KOPT-K1 (cell line): ENCODE measurements at regions not wholly inside any gene's neighbourhood (a gene's known extent, or its start where the extent isn't known, plus 50 kb on each side); places are given as distances from the start of the nearest gene placed in this dataset.
"Not testable (repeated sequence)": the region's sequence is repeated elsewhere in the genome, so short reads cannot be mapped to it uniquely, and the experiment has no call there.

Source experiments
- H3K27ac ChIP-seq: fragments of 200-600 bp; sonication (generic); 2 replicates; pipeline ENCODE4 v1.5.1; 2016; ENCODE audit warnings: antibody characterized with exemption, mild to moderate bottlenecking, low read depth, low read length; ENCODE audit not compliant: poor library complexity, severe bottlenecking
- H3K36me3 ChIP-seq: fragments of 200-600 bp; sonication (generic); 2 replicates; pipeline ENCODE4 v1.5.1; 2017; ENCODE audit warnings: antibody characterized with exemption, mild to moderate bottlenecking, low read length, moderate library complexity; ENCODE audit not compliant: insufficient read depth
- H3K9me3 ChIP-seq: fragments of 200-600 bp; sonication (generic); 2 replicates; pipeline ENCODE4 v1.5.1; 2017; ENCODE audit warnings: antibody characterized with exemption, low read length, mild to moderate bottlenecking; ENCODE audit not compliant: insufficient read depth, poor library complexity, severe bottlenecking

DNA sequence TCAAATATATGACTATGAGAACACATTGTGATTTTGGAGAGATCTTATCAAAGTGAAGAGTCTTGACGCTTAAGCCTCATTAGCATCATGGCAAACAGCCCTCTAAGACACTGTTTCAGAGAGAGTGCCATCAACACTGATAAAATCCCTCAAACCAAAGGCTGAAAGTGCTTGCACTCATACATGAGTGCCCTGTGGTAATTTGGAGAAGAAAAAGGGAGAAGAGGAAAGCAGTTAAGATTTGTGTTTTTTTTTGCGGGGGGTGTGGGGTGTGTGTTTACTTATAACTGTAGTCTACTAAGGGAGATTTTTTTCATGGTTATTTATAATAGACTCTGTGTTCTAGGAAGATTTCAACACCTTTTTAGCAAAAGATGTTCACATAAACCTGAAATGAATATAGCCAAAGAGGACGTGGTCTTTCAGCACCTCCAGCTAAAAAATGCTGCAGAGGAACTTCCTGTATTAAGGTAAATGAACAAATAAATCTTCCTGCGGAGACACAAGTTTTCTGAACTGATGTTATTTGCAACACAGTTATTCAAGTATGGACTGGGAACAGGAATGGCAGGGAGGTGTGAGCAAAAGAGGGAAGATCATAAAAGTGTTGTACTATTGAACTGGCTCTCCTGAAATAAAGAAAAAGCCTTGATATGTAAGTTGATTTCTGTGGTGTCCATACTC lies 81.9 kb upstream of the TGFBR2 start:
- Histone ChIP-seq H3K36me3 (no peaks in the 10 kb centered on the region), H3K27ac (no peak overlapping the region), H3K9me3 (no peaks in the 10 kb centered on the region)

- Histone ChIP-seq H3K9me3 (no peaks in the 10 kb centered on the region), H3K36me3 (no peaks in the 10 kb centered on the region)
Measured at GRCh38 chr3:30526031-30526430, 80.4 kb upstream of the TGFBR2 start.

DNA sequence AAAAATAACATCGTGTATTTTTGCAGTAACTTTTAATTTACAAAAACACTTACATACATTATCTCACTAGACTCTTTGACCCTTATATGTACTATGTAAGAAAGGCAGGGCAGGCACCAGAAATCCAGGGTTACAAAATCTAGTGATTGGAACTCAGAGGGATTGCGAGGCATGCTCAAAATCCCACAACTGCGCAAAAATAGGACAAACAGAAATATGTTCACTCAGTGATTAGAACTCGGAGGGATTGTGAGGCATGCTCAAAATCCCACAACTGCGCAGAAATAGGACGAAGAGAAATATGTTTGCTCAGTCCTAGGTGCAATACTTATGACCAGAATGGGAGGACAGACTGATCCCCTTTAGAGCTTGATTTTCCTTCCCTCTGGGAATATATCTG lies 79.2 kb upstream of the TGFBR2 start:
- Histone ChIP-seq H3K9me3 (no peaks in the 10 kb centered on the region), H3K27ac (no peak overlapping the region), H3K36me3 (no peaks in the 10 kb centered on the region)

More at GRCh38 chr3:30526031-30526430, 80.4 kb upstream of the TGFBR2 start:
- H3K27ac ChIP-seq, result no peak overlapping the region

DNA sequence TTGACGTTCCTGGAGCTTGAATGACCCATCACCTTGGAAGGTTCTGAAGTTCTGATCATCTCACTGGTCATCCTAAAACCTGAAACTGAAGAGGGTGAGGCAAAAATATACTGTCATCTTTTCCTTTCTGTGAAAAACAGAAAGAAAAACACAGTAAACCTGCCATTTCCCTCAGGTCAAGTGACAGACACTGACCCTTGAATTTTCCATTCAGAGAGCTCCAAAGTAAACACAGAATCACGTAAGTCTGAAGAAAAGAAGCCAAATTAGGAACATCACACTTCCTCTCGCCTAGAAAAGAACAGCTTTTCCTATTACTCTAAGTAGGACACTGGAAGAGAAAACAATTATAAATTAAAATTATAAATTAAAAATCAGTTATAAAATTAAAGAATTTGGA lies 78.7 kb upstream of the TGFBR2 start:
- Histone ChIP-seq H3K36me3 (no peaks in the 10 kb centered on the region), H3K27ac (no peak overlapping the region), H3K9me3 (no peaks in the 10 kb centered on the region)

- Histone ChIP-seq H3K27ac (no peak overlapping the region), H3K36me3 (no peaks in the 10 kb centered on the region), H3K9me3 (no peaks in the 10 kb centered on the region)
Measured at GRCh38 chr3:30530084-30530483, 76.3 kb upstream of the TGFBR2 start.

GRCh38 chr3:30531017-30531570 lies 75.3 kb upstream of the TGFBR2 start:
- no peaks in the 10 kb centered on the region for H3K36me3 ChIP-seq
- H3K27ac ChIP-seq, result no peak overlapping the region
- no peaks in the 10 kb centered on the region for H3K9me3 ChIP-seq

GRCh38 chr3:30535525-30535924 lies 70.9 kb upstream of the TGFBR2 start:
- Histone ChIP-seq H3K9me3 (no peaks in the 10 kb centered on the region), H3K36me3 (no peaks in the 10 kb centered on the region), H3K27ac (no peak overlapping the region)

GRCh38 chr3:30538791-30539190 lies 67.6 kb upstream of the TGFBR2 start:
- Histone ChIP-seq H3K9me3 (no peaks in the 10 kb centered on the region), H3K36me3 (no peaks in the 10 kb centered on the region), H3K27ac (no peak overlapping the region)

GRCh38 chr3:30539206-30539605 lies 67.2 kb upstream of the TGFBR2 start:
- Histone ChIP-seq H3K9me3 (no peaks in the 10 kb centered on the region), H3K27ac (no peak overlapping the region), H3K36me3 (no peaks in the 10 kb centered on the region)

DNA sequence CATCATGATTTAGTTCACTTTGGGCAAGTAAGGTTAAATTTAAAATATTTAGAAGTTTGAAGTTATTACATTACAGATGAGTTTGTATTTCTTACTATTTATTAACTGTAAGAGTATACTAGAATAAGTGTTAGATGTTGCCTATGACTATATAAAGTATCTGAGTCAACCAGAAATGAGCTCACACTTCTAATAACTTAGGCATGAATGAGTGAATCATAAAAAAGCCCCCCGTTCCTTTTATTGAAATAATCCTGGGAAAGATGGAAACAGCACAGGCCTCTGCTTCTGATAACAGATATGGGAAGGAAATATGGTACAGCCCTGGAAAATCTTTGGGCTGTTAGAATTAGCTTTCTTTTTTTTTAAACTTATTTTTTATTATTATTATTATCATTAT lies 66.6 kb upstream of the TGFBR2 start:
- Histone ChIP-seq H3K9me3 (no peaks in the 10 kb centered on the region), H3K27ac (no peak overlapping the region), H3K36me3 (no peaks in the 10 kb centered on the region)

- H3K9me3 ChIP-seq, H3K27ac ChIP-seq, H3K36me3 ChIP-seq: not testable (repeated sequence)
Measured at GRCh38 chr3:30541156-30541555, 65.2 kb upstream of the TGFBR2 start.

DNA sequence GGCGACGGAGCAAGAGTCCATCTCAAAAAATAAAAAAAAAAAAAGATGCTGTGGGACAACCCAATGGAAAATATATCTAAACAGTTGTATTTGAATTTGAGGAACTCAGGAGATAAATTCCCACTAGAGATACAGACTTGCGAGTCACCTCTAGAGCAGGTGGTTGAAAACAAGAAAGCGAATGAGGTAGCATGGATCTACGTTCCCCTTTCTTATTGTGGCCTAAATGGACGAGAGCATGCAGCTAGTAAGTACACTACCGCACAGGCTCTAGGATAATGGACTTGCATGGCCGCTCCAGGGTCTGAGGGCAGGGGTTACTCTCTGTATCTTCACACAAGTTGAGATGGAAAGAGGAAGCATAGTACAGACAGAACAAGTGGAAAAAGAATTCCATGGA lies 63.5 kb upstream of the TGFBR2 start:
- Histone ChIP-seq H3K36me3 (no peaks in the 10 kb centered on the region), H3K27ac (no peak overlapping the region), H3K9me3 (no peaks in the 10 kb centered on the region)

GRCh38 chr3:30544812-30545211 lies 61.6 kb upstream of the TGFBR2 start:
- H3K9me3 ChIP-seq, result no peaks in the 10 kb centered on the region
- no peak overlapping the region for H3K27ac ChIP-seq
- no peaks in the 10 kb centered on the region for H3K36me3 ChIP-seq

DNA sequence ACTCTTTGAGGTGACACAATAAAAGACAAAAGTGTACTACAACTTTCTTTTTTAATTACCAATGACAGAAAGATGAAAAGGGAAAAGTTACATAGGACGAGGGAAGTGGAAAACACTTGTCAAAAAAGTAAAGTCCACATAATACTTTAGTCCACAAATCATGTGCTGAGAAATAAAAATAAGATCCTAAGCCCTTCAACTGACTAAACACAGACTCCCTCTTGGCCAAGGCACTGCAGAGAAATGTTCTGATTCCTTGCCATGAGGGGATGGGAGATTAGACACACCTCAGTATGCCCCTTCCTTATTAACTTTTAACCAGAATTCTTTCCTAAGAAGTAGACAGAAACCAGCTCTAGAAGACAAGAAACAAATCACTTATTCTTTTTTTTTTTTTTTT lies 59.5 kb upstream of the TGFBR2 start:
- Histone ChIP-seq H3K27ac (no peak overlapping the region), H3K36me3 (no peaks in the 10 kb centered on the region), H3K9me3 (no peaks in the 10 kb centered on the region)

DNA sequence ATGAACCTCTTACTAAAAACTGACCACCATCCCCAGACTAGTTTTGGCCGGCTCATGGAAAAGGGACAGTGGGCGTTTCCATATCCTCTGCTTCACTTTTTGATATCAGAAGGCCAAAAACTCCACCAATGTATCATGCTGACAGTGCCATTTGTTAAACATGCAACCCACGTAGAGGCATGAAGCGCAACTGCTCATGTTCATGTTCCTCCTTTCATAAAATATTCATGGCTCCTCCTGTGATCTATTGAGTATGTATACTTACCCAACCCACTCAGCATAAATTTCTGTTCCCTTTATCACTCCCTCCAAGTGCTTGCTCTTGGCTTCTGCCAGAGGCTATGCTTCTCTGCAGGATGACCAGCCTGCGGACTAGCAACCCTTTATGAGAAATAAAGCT lies 58.7 kb upstream of the TGFBR2 start:
- Histone ChIP-seq H3K36me3 (no peaks in the 10 kb centered on the region), H3K27ac (no peak overlapping the region), H3K9me3 (no peaks in the 10 kb centered on the region)

GRCh38 chr3:30548600-30548999 lies 57.8 kb upstream of the TGFBR2 start:
- Histone ChIP-seq H3K9me3 (no peaks in the 10 kb centered on the region), H3K27ac (no peak overlapping the region), H3K36me3 (no peaks in the 10 kb centered on the region)
